Common myeloid progenitor, CD34-positive (primary cell): ENCODE measurements at regions not wholly inside any gene's neighbourhood (a gene's known extent, or its start where the extent isn't known, plus 50 kb on each side); places are given as distances from the start of the nearest gene placed in this dataset.

ENCODE experiments used
- CTCF ChIA-PET: fragments of 350-600 bp; sonication (Branson Sonifier 250); formaldehyde crosslinking; loops from one replicate; lab custom pipeline; 2021; ENCODE audit warnings: antibody characterized with exemption; lab: Charles Lee
- POLR2A ChIA-PET: fragments of 350-600 bp; sonication (Branson Sonifier 250); formaldehyde crosslinking; loops from one replicate; lab custom pipeline; 2021; ENCODE audit warnings: antibody characterized with exemption; lab: Charles Lee
- DNase-seq, 3 donors: peaks; one replicate each; pipeline versions ENCODE4 v3.0.0 to v3.0.0-alpha.2; 2013
- H3K27ac ChIP-seq, 2 experiments: 1 replicate in 1 of 2; 2 replicates in 1 of 2; pipeline ENCODE4 v1.7.0; 2013; ENCODE audit warnings: inconsistent platforms in 2 of 2, low read length in 2 of 2, mild to moderate bottlenecking in 2 of 2, low read depth in 1 of 2, moderate library complexity in 1 of 2; ENCODE audit not compliant: severe bottlenecking in 2 of 2, insufficient read depth in 1 of 2, poor library complexity in 1 of 2
- H3K27me3 ChIP-seq, 5 experiments: replicated peaks in 2 of 5; 1 replicate in 3 of 5; 2 replicates in 2 of 5; pipeline versions ENCODE4 v1.6.1 to v1.7.0; 2013; ENCODE audit warnings: low read length in 4 of 5, mild to moderate bottlenecking in 2 of 5, moderate library complexity in 2 of 5, inconsistent platforms in 1 of 5; ENCODE audit not compliant: insufficient read depth in 5 of 5, control insufficient read depth in 4 of 5
- H3K36me3 ChIP-seq, 4 experiments: 1 replicate in 2 of 4; 2 replicates in 2 of 4; pipeline versions ENCODE4 v1.6.1 to v1.7.0; 2013; ENCODE audit warnings: low read length in 3 of 4, control low read depth in 1 of 4, mild to moderate bottlenecking in 1 of 4; ENCODE audit not compliant: control insufficient read depth in 4 of 4, insufficient read depth in 4 of 4
- H3K4me1 ChIP-seq, 4 experiments: 1 replicate in 3 of 4; 2 replicates in 1 of 4; pipeline versions ENCODE4 v1.6.1 to v1.7.1; 2013; ENCODE audit warnings: low read length in 3 of 4, mild to moderate bottlenecking in 3 of 4, control low read depth in 1 of 4, inconsistent platforms in 1 of 4, moderate library complexity in 1 of 4; ENCODE audit not compliant: control insufficient read depth in 4 of 4, insufficient read depth in 4 of 4; ENCODE audit errors: control extremely low read depth in 1 of 4
- H3K4me3 ChIP-seq, 7 experiments: 1 replicate in 4 of 7; 2 replicates in 3 of 7; pipeline versions ENCODE4 v1.5.1 to v1.7.0; 2013; ENCODE audit warnings: mild to moderate bottlenecking in 7 of 7, low read length in 6 of 7, moderate library complexity in 6 of 7, inconsistent platforms in 2 of 7, low read depth in 2 of 7, control low read depth in 1 of 7; ENCODE audit not compliant: insufficient read depth in 4 of 7, control insufficient read depth in 1 of 7; ENCODE audit errors: extremely low read depth in 1 of 7
- H3K9me3 ChIP-seq, 5 experiments: 1 replicate in 4 of 5; 2 replicates in 1 of 5; pipeline versions ENCODE4 v1.6.1 to v1.7.1; 2013; ENCODE audit warnings: low read length in 4 of 5, mild to moderate bottlenecking in 2 of 5, inconsistent platforms in 1 of 5, low read depth in 1 of 5, moderate library complexity in 1 of 5; ENCODE audit not compliant: control insufficient read depth in 4 of 5, insufficient read depth in 2 of 5; ENCODE audit errors: control extremely low read depth in 1 of 5
- WGBS: methylation state at CpG from one replicate; pipeline ENCODE4 v1.1.5; 2013; ENCODE audit not compliant: insufficient coverage; 5-methylcytosine and 5-hydroxymethylcytosine counted together

- H3K9me3 ChIP-seq = no peaks in the 10 kb centered on the region
- no peak overlapping the region for H3K4me3 ChIP-seq
- WGBS = 100% methylated on average over 1 of the region's 4 CpGs
- ChIA-PET CTCF (no interaction called here), POLR2A (no interaction called here)
- H3K4me1 ChIP-seq = no peaks in the 10 kb centered on the region
- H3K27ac ChIP-seq = no peak overlapping the region
- DNase-seq = no peak
- H3K27me3 ChIP-seq = no peaks in the 10 kb centered on the region
- no peaks in the 10 kb centered on the region for H3K36me3 ChIP-seq
Observed at GRCh38 chr6:23731609-23732008, 394.4 kb upstream of the NRSN1 start.

GRCh38 chr6:23732521-23732920 is 393.5 kb upstream of the NRSN1 start:
- H3K27ac ChIP-seq = no peak overlapping the region
- no peaks in the 10 kb centered on the region for H3K36me3 ChIP-seq
- no peaks in the 10 kb centered on the region for H3K27me3 ChIP-seq
- 100% methylated on average over 1 of the region's 3 CpGs for WGBS
- POLR2A ChIA-PET = interaction anchor here (0.6 kb wide), 1 partner anchor 1299 kb away, joined by 4 read pairs; no protein-coding TSS in a partner anchor
- H3K4me1 ChIP-seq = no peaks in the 10 kb centered on the region
- CTCF ChIA-PET = interaction anchor here (0.6 kb wide), 1 partner anchor 524 kb away, joined by 4 read pairs; no protein-coding TSS in a partner anchor
- H3K4me3 ChIP-seq = no peak overlapping the region
- H3K9me3 ChIP-seq = no peaks in the 10 kb centered on the region
- no peak for DNase-seq

- H3K4me1 ChIP-seq = no peaks in the 10 kb centered on the region
- H3K36me3 ChIP-seq = no peaks in the 10 kb centered on the region
- H3K27ac ChIP-seq = no peak overlapping the region
- ChIA-PET CTCF (no interaction called here), POLR2A (no interaction called here)
- no peak overlapping the region for H3K4me3 ChIP-seq
- no peak for DNase-seq
- H3K9me3 ChIP-seq = no peaks in the 10 kb centered on the region
- 100% methylated on average over 1 of the region's 4 CpGs for WGBS
- no peaks in the 10 kb centered on the region for H3K27me3 ChIP-seq
Observed at GRCh38 chr6:23735151-23735550, 390.9 kb upstream of the NRSN1 start.

GRCh38 chr6:23736577-23736976 is 389.4 kb upstream of the NRSN1 start:
- POLR2A ChIA-PET = no interaction called here
- no peak for DNase-seq
- no peaks in the 10 kb centered on the region for H3K36me3 ChIP-seq
- H3K4me1 ChIP-seq = no peaks in the 10 kb centered on the region
- CTCF ChIA-PET = no interaction called here
- WGBS = 92% methylated on average over 2 of the region's 3 CpGs
- no peak overlapping the region for H3K27ac ChIP-seq
- no peaks in the 10 kb centered on the region for H3K27me3 ChIP-seq
- no peak overlapping the region for H3K4me3 ChIP-seq
- no peaks in the 10 kb centered on the region for H3K9me3 ChIP-seq

GRCh38 chr6:23747239-23747638 is 378.8 kb upstream of the NRSN1 start:
- DNase-seq = no peak
- no peaks in the 10 kb centered on the region for H3K9me3 ChIP-seq
- POLR2A ChIA-PET = no interaction called here
- no peak overlapping the region for H3K4me3 ChIP-seq
- CTCF ChIA-PET = no interaction called here
- no peak overlapping the region for H3K27ac ChIP-seq
- no peaks in the 10 kb centered on the region for H3K4me1 ChIP-seq
- H3K36me3 ChIP-seq = no peaks in the 10 kb centered on the region
- no peaks in the 10 kb centered on the region for H3K27me3 ChIP-seq
- WGBS = 100% methylated on average over 5 of the region's 5 CpGs

- WGBS = no CpG with 5 or more reads among the region's 1 CpG
- POLR2A ChIA-PET = interaction anchor here (0.6 kb wide), 1 partner anchor 146 kb away, joined by 4 read pairs; no protein-coding TSS in a partner anchor
Observed at GRCh38 chr6:23752414-23752813, 373.6 kb upstream of the NRSN1 start.

GRCh38 chr6:23754197-23754596 is 371.8 kb upstream of the NRSN1 start:
- WGBS = no CpG with 5 or more reads among the region's 1 CpG
- Histone ChIP-seq H3K27me3 (no peaks in the 10 kb centered on the region), H3K4me3 (no peak overlapping the region), H3K9me3 (peaks cover 0 to 3% (median 0%) of the 10 kb centered on the region in 5 experiments), H3K36me3 (no peaks in the 10 kb centered on the region), H3K27ac (no peak overlapping the region), H3K4me1 (no peaks in the 10 kb centered on the region)
- POLR2A ChIA-PET = no interaction called here
- CTCF ChIA-PET = interaction anchor here (0.7 kb wide), 1 partner anchor 15 kb away, joined by 3 read pairs; no protein-coding TSS in a partner anchor
- no peak for DNase-seq

More at GRCh38 chr6:23752414-23752813, 373.6 kb upstream of the NRSN1 start:
- CTCF ChIA-PET = no interaction called here
- H3K36me3 ChIP-seq = no peaks in the 10 kb centered on the region
- H3K27me3 ChIP-seq = no peaks in the 10 kb centered on the region
- no peak overlapping the region for H3K4me3 ChIP-seq
- no peaks in the 10 kb centered on the region for H3K4me1 ChIP-seq
- H3K9me3 ChIP-seq = peaks cover 0 to 3% (median 0%) of the 10 kb centered on the region in 5 experiments
- no peak for DNase-seq
- no peak overlapping the region for H3K27ac ChIP-seq
